Transverse colon (tissue), 3 donors: ENCODE measurements at regions not wholly inside any gene's neighbourhood (a gene's known extent, or its start where the extent isn't known, plus 50 kb on each side); places are given as distances from the start of the nearest gene placed in this dataset.

Experiments used
- CTCF ChIP-seq, 5 experiments: fragments of 200-600 bp in 3 of 5; fragments of 450-650 bp in 2 of 5; sonication (generic) in 3 of 5; IDR thresholded peaks; 1 replicate in 2 of 5; 2 replicates in 3 of 5; pipeline ENCODE4 v1.5.1; 2016 to 2017; ENCODE audit warnings: antibody characterized with exemption in 5 of 5, inconsistent platforms in 3 of 5, mild to moderate bottlenecking in 2 of 5, moderate library complexity in 1 of 5
- EP300 ChIP-seq: sonication (generic); formaldehyde crosslinking; IDR thresholded peaks from one replicate; pipeline ENCODE4 v1.6.1; 2017; ENCODE audit warnings: antibody characterized with exemption, low read depth
- POLR2A ChIP-seq: fragments of 450-650 bp; IDR thresholded peaks from one replicate; pipeline ENCODE4 v1.6.1; 2016; ENCODE audit warnings: antibody characterized with exemption, mild to moderate bottlenecking, moderate library complexity

GRCh38 chr14:28946267-28946666 is 179.7 kb downstream of the FOXG1 start:
- TF ChIP-seq POLR2A: no peak
- TF ChIP-seq CTCF (IDR thresholded peaks at IDR 0.05): no peak
- TF ChIP-seq EP300: no peak
